OCI-LY3 (cell line): ENCODE measurements at regions not wholly inside any gene's neighbourhood (a gene's known extent, or its start where the extent isn't known, plus 50 kb on each side); places are given as distances from the start of the nearest gene placed in this dataset.

ENCODE experiments used
- EZH2phosphoT487 ChIP-seq: fragments of 200-600 bp; shearing (Covaris generic); IDR thresholded peaks from 2 replicates; pipeline ENCODE4 v1.6.1; 2018; ENCODE audit warnings: antibody characterized with exemption, mixed run types, low read depth
- TF ChIP-seq, protein P1 (sequence below): fragments of 200-600, 300-600 bp; sonication (generic); IDR thresholded peaks from 2 replicates; pipeline ENCODE4 v1.5.1; 2014; ENCODE audit warnings: antibody characterized with exemption, low read length, low read depth

DNA sequence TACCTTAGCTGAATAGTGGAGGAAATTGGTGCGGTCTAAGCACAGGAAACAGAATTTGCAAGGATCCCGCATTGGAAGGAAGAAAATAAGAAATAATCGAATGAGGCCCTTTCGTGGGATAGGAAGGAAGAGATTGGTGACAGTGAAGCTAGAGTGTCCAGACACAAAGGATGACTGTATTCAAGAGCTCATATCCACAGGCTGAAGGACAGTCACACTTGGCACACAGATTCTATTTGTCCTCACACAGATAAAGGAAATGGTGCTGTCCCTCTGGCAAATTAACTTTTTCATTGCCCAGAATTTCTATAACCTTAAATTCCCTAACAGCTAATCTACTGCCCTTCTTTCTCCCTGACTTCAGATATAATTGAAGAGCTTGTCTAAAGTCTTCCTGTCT lies 2188.9 kb upstream of the TENM3 start:
- TF ChIP-seq, protein P1, sequence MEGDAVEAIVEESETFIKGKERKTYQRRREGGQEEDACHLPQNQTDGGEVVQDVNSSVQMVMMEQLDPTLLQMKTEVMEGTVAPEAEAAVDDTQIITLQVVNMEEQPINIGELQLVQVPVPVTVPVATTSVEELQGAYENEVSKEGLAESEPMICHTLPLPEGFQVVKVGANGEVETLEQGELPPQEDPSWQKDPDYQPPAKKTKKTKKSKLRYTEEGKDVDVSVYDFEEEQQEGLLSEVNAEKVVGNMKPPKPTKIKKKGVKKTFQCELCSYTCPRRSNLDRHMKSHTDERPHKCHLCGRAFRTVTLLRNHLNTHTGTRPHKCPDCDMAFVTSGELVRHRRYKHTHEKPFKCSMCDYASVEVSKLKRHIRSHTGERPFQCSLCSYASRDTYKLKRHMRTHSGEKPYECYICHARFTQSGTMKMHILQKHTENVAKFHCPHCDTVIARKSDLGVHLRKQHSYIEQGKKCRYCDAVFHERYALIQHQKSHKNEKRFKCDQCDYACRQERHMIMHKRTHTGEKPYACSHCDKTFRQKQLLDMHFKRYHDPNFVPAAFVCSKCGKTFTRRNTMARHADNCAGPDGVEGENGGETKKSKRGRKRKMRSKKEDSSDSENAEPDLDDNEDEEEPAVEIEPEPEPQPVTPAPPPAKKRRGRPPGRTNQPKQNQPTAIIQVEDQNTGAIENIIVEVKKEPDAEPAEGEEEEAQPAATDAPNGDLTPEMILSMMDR, result no peak
- no peak for TF ChIP-seq EZH2phosphoT487
